ENCODE measurements at regions not wholly inside any gene's neighbourhood (a gene's known extent, or its start where the extent isn't known, plus 50 kb on each side); places are given as distances from the start of the nearest gene placed in this dataset.
A peak's percentile ranks its signal among the peaks of the same experiment; 100 is the strongest.
"Not testable (repeated sequence)": the region's sequence is repeated elsewhere in the genome, so short reads cannot be mapped to it uniquely, and the experiment has no call there.

GRCh38 chr1:120607882-120608281 lies 115.9 kb upstream of the NBPF26 start:
- H3K4me2 ChIP-seq (ENCODE audit: low read depth, low read length); DNase-seq; H3K79me1 ChIP-seq (ENCODE audit: low read depth in 1 of 2, low read length in 2 of 2); intact Hi-C loops (cut with micrococcal nuclease); H3K18ac ChIP-seq (ENCODE audit: low read depth, low read length); H3K4me3 ChIP-seq (ENCODE audit: insufficient read depth, low read depth, low read length); H3K14ac ChIP-seq (replicated peaks; ENCODE audit: low read depth, low read length); H2BK5ac ChIP-seq (ENCODE audit: low read depth, low read length, poor library complexity, severe bottlenecking); H3K9me1 ChIP-seq (ENCODE audit: insufficient read depth, low read length); CTCF ChIA-PET; H2BK20ac ChIP-seq (ENCODE audit: low read depth, low read length); H2AK5ac ChIP-seq (ENCODE audit: low read depth, low read length); H2BK120ac ChIP-seq (ENCODE audit: low read depth, low read length); H3K36me3 ChIP-seq (ENCODE audit: control insufficient read depth, insufficient read depth, low read length); H3K9me3 ChIP-seq (ENCODE audit: control insufficient read depth, insufficient read depth, low read length); H2BK15ac ChIP-seq (ENCODE audit: low read depth, low read length); H3K4me1 ChIP-seq (ENCODE audit: control insufficient read depth, insufficient read depth, low read length); BruUV-seq (replicated peaks); in situ Hi-C loops (cut with MboI; ENCODE audit: low sequenced_read_pairs); H2AK9ac ChIP-seq (replicated peaks; ENCODE audit: low read depth, low read length, poor library complexity); H3K9ac ChIP-seq (ENCODE audit: low read depth, low read length); H4K91ac ChIP-seq (ENCODE audit: insufficient read depth, low read depth, low read length); H4K20me1 ChIP-seq (ENCODE audit: insufficient read depth, low read length); H4K5ac ChIP-seq (ENCODE audit: low read depth, low read length); H4K8ac ChIP-seq (ENCODE audit: low read depth in 2 of 2, low read length in 2 of 2); H3K27ac ChIP-seq (ENCODE audit: insufficient read depth, low read length); POLR2A ChIA-PET (ENCODE audit: unreplicated experiment); H3K56ac ChIP-seq (ENCODE audit: extremely low read depth, insufficient read depth, low read length); dilution Hi-C loops (cut with HindIII; ENCODE audit: low sequenced_read_pairs, unreplicated experiment); H2AFZ ChIP-seq (replicated peaks; ENCODE audit: low read length, poor library complexity); H3K4ac ChIP-seq (ENCODE audit: low read depth, low read length); H3K23ac ChIP-seq (ENCODE audit: low read depth, low read length); H3K27me3 ChIP-seq (ENCODE audit: control insufficient read depth, insufficient read depth, low read length); ATAC-seq (ENCODE audit: low read depth): not testable (repeated sequence)
- no CpG with 5 or more reads among the region's 3 CpGs for WGBS, 2 experiments (ENCODE audit: extremely low coverage in 2 of 2, insufficient read length in 1 of 2)

DNA sequence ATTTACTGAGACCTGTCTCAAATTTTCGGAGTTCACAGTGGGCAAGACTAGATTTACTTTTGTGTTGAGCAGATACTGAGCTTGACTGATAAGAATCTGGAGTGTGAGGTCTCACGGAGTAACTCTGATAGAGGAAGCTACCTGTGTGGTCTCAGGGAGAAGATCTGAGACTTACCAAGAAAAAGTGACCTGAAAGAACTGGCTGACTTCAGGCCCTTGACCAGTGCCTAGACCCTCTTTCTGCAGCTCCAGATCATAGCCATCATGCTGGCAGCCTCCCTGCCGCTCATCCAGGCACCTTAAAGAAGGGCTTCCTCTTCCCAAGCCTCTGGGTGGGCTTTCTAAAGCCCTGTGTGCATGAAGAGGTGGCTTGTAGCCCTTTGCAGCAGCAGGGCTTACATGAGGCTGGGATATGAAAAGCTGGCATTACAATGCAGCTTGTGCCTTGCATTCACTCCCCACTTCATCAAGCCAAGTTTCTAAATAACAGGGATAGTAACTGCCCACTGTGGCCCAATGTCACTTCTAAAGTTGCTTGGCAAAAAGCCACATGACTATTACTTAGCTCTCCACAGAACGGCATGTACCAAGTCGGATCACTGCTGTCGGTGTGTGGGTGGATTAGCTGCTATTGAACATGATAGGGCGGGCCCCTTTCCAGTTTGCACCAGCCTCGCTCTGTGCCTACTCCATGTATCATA lies 115.3 kb upstream of the NBPF26 start:
- H2AK9ac ChIP-seq (replicated peaks; ENCODE audit: low read depth, low read length, poor library complexity); H3K27me3 ChIP-seq (ENCODE audit: control insufficient read depth, insufficient read depth, low read length); H3K4ac ChIP-seq (ENCODE audit: low read depth, low read length); H3K56ac ChIP-seq (ENCODE audit: extremely low read depth, insufficient read depth, low read length); H3K36me3 ChIP-seq (ENCODE audit: control insufficient read depth, insufficient read depth, low read length); CTCF ChIA-PET; H3K9me3 ChIP-seq (ENCODE audit: control insufficient read depth, insufficient read depth, low read length); dilution Hi-C loops (cut with HindIII; ENCODE audit: low sequenced_read_pairs, unreplicated experiment); H2BK5ac ChIP-seq (ENCODE audit: low read depth, low read length, poor library complexity, severe bottlenecking); H3K18ac ChIP-seq (ENCODE audit: low read depth, low read length); H3K14ac ChIP-seq (replicated peaks; ENCODE audit: low read depth, low read length); H3K9ac ChIP-seq (ENCODE audit: low read depth, low read length); H3K23ac ChIP-seq (ENCODE audit: low read depth, low read length); H4K8ac ChIP-seq (ENCODE audit: low read depth in 2 of 2, low read length in 2 of 2); H3K4me3 ChIP-seq (ENCODE audit: insufficient read depth, low read depth, low read length); H3K79me1 ChIP-seq (ENCODE audit: low read depth in 1 of 2, low read length in 2 of 2); intact Hi-C loops (cut with micrococcal nuclease); in situ Hi-C loops (cut with MboI; ENCODE audit: low sequenced_read_pairs); POLR2A ChIA-PET (ENCODE audit: unreplicated experiment); H3K4me2 ChIP-seq (ENCODE audit: low read depth, low read length); H3K9me1 ChIP-seq (ENCODE audit: insufficient read depth, low read length); DNase-seq; H4K20me1 ChIP-seq (ENCODE audit: insufficient read depth, low read length); H3K4me1 ChIP-seq (ENCODE audit: control insufficient read depth, insufficient read depth, low read length); H2BK20ac ChIP-seq (ENCODE audit: low read depth, low read length); H2AK5ac ChIP-seq (ENCODE audit: low read depth, low read length); BruUV-seq (replicated peaks); H2AFZ ChIP-seq (replicated peaks; ENCODE audit: low read length, poor library complexity); H2BK15ac ChIP-seq (ENCODE audit: low read depth, low read length); H4K91ac ChIP-seq (ENCODE audit: insufficient read depth, low read depth, low read length); H4K5ac ChIP-seq (ENCODE audit: low read depth, low read length); H3K27ac ChIP-seq (ENCODE audit: insufficient read depth, low read length); H2BK120ac ChIP-seq (ENCODE audit: low read depth, low read length): not testable (repeated sequence)
- ATAC-seq (ENCODE audit: low read depth), result peak; percentile 70
- no CpG with 5 or more reads among the region's 8 CpGs for WGBS, 2 experiments (ENCODE audit: extremely low coverage in 2 of 2, insufficient read length in 1 of 2)

Data from IMR-90 (cell line).